ENCODE measurements at regions not wholly inside any gene's neighbourhood (a gene's known extent, or its start where the extent isn't known, plus 50 kb on each side); places are given as distances from the start of the nearest gene placed in this dataset.

- no peak for DNase-seq (ENCODE audit: low read depth, low spot score)
- TF ChIP-seq FOXP2 (optimal IDR thresholded peaks at IDR 0.05; ENCODE audit: control extremely low read depth, extremely low read length, insufficient read depth): no peak
- no peak for TF ChIP-seq EZH2 (IDR thresholded peaks at IDR 0.05)
- no peak for TF ChIP-seq POLR2AphosphoS5 (IDR thresholded peaks at IDR 0.05; ENCODE audit: borderline replicate concordance, low read depth, low read length)
- Histone ChIP-seq H3K9me3 (ENCODE audit: low read depth, low read length) (no peaks in the 10 kb centered on the region), H3K27ac (peak overlapping the region; percentile 67; the same call in 1 of the 2 replicates), H3K9ac (ENCODE audit: insufficient read length) (peak overlapping the region; percentile 1), H3K36me3 (ENCODE audit: insufficient read depth, low read length) (no peaks in the 10 kb centered on the region), H3K4me3 (peak overlapping the region; percentile 59)
Measured at GRCh38 chr6:21741221-21742109, 147.9 kb downstream of the SOX4 start.

- TF ChIP-seq EZH2 (IDR thresholded peaks at IDR 0.05) (no peak), FOXP2 (optimal IDR thresholded peaks at IDR 0.05; ENCODE audit: control extremely low read depth, extremely low read length, insufficient read depth) (no peak), POLR2AphosphoS5 (IDR thresholded peaks at IDR 0.05; ENCODE audit: borderline replicate concordance, low read depth, low read length) (no peak)
- no peaks in the 10 kb centered on the region for H3K36me3 ChIP-seq (ENCODE audit: insufficient read depth, low read length)
- H3K4me3 ChIP-seq: peak overlapping the region; percentile 59
- peak overlapping the region; percentile 67 for H3K27ac ChIP-seq
- peak; percentile 64 for DNase-seq (ENCODE audit: low read depth, low spot score)
- H3K9ac ChIP-seq (ENCODE audit: insufficient read length): no peak overlapping the region
- H3K9me3 ChIP-seq (ENCODE audit: low read depth, low read length): no peaks in the 10 kb centered on the region
Measured at GRCh38 chr6:21742238-21742660, 148.7 kb downstream of the SOX4 start.

GRCh38 chr6:21744331-21744730 is 150.8 kb downstream of the SOX4 start:
- H3K9me3 ChIP-seq (ENCODE audit: low read depth, low read length): no peaks in the 10 kb centered on the region
- TF ChIP-seq EZH2 (IDR thresholded peaks at IDR 0.05): no peak
- TF ChIP-seq POLR2AphosphoS5 (IDR thresholded peaks at IDR 0.05; ENCODE audit: borderline replicate concordance, low read depth, low read length): no peak
- no peak for TF ChIP-seq FOXP2 (optimal IDR thresholded peaks at IDR 0.05; ENCODE audit: control extremely low read depth, extremely low read length, insufficient read depth)

GRCh38 chr6:21745543-21746337 is 152.2 kb downstream of the SOX4 start:
- DNase-seq (ENCODE audit: low read depth, low spot score): no peak
- no peak overlapping the region for H3K27ac ChIP-seq
- no peak overlapping the region for H3K4me3 ChIP-seq
- H3K9me3 ChIP-seq (ENCODE audit: low read depth, low read length): no peaks in the 10 kb centered on the region
- no peaks in the 10 kb centered on the region for H3K36me3 ChIP-seq (ENCODE audit: insufficient read depth, low read length)
- H3K9ac ChIP-seq (ENCODE audit: insufficient read length): no peak overlapping the region
- TF ChIP-seq EZH2 (IDR thresholded peaks at IDR 0.05) (no peak), FOXP2 (optimal IDR thresholded peaks at IDR 0.05; ENCODE audit: control extremely low read depth, extremely low read length, insufficient read depth) (no peak), POLR2AphosphoS5 (IDR thresholded peaks at IDR 0.05; ENCODE audit: borderline replicate concordance, low read depth, low read length) (no peak)

More at GRCh38 chr6:21744331-21744730, 150.8 kb downstream of the SOX4 start:
- no peak for DNase-seq (ENCODE audit: low read depth, low spot score)
- H3K27ac ChIP-seq: no peak overlapping the region
- no peak overlapping the region for H3K4me3 ChIP-seq
- H3K36me3 ChIP-seq (ENCODE audit: insufficient read depth, low read length): no peaks in the 10 kb centered on the region
- H3K9ac ChIP-seq (ENCODE audit: insufficient read length): no peak overlapping the region

- TF ChIP-seq EZH2 (IDR thresholded peaks at IDR 0.05) (no peak), POLR2AphosphoS5 (IDR thresholded peaks at IDR 0.05; ENCODE audit: borderline replicate concordance, low read depth, low read length) (no peak), FOXP2 (optimal IDR thresholded peaks at IDR 0.05; ENCODE audit: control extremely low read depth, extremely low read length, insufficient read depth) (no peak)
- Histone ChIP-seq H3K27ac (no peak overlapping the region), H3K9ac (ENCODE audit: insufficient read length) (no peak overlapping the region), H3K36me3 (ENCODE audit: insufficient read depth, low read length) (no peaks in the 10 kb centered on the region), H3K9me3 (ENCODE audit: low read depth, low read length) (no peaks in the 10 kb centered on the region), H3K4me3 (no peak overlapping the region)
- no peak for DNase-seq (ENCODE audit: low read depth, low spot score)
Measured at GRCh38 chr6:21747441-21747840, 153.9 kb downstream of the SOX4 start.

GRCh38 chr6:21748343-21749056 is 154.9 kb downstream of the SOX4 start:
- DNase-seq (ENCODE audit: low read depth, low spot score): no peak

GRCh38 chr6:21749754-21750153 is 156.2 kb downstream of the SOX4 start:
- Histone ChIP-seq H3K4me3 (no peak overlapping the region), H3K36me3 (ENCODE audit: insufficient read depth, low read length) (no peaks in the 10 kb centered on the region), H3K27ac (0 out of 2 replicates have a peak overlapping the region, but pooled peaks have one; percentile 7), H3K9me3 (ENCODE audit: low read depth, low read length) (no peaks in the 10 kb centered on the region), H3K9ac (ENCODE audit: insufficient read length) (no peak overlapping the region)
- TF ChIP-seq EZH2 (IDR thresholded peaks at IDR 0.05) (no peak), FOXP2 (optimal IDR thresholded peaks at IDR 0.05; ENCODE audit: control extremely low read depth, extremely low read length, insufficient read depth) (no peak), POLR2AphosphoS5 (IDR thresholded peaks at IDR 0.05; ENCODE audit: borderline replicate concordance, low read depth, low read length) (no peak)
- DNase-seq (ENCODE audit: low read depth, low spot score): no peak

More at GRCh38 chr6:21748343-21749056, 154.9 kb downstream of the SOX4 start:
- TF ChIP-seq POLR2AphosphoS5 (IDR thresholded peaks at IDR 0.05; ENCODE audit: borderline replicate concordance, low read depth, low read length) (0 out of 2 replicates have a peak, but pooled peaks have one; percentile 37), EZH2 (IDR thresholded peaks at IDR 0.05) (no peak)
- Histone ChIP-seq H3K9ac (ENCODE audit: insufficient read length) (no peak overlapping the region), H3K27ac (no peak overlapping the region), H3K4me3 (no peak overlapping the region), H3K9me3 (ENCODE audit: low read depth, low read length) (no peaks in the 10 kb centered on the region), H3K36me3 (ENCODE audit: insufficient read depth, low read length) (no peaks in the 10 kb centered on the region)
